WTC11 (cell line): ENCODE measurements at regions not wholly inside any gene's neighbourhood (a gene's known extent, or its start where the extent isn't known, plus 50 kb on each side); places are given as distances from the start of the nearest gene placed in this dataset.
A peak's percentile ranks its signal among the peaks of the same experiment; 100 is the strongest.

Source experiments
- ATAC-seq: fragments of 200-7000 bp; cut with Tn5 transposase; 2 replicates; pipeline ENCODE4 v1.10.0; 2021; ENCODE audit warnings: mild to moderate bottlenecking, moderate library complexity
- CTCF ChIA-PET: fragments of 300-600 bp; sonication (Branson Sonifier 250); formaldehyde crosslinking; loops from one replicate; lab custom pipeline; 2021; ENCODE audit warnings: antibody characterized with exemption; lab: Charles Lee
- POLR2A ChIA-PET: fragments of 350-600 bp; sonication (Branson Sonifier 250); formaldehyde crosslinking; loops from one replicate; lab custom pipeline; 2021; ENCODE audit warnings: antibody characterized with exemption; lab: Charles Lee
- DNase-seq: peaks from one replicate; pipeline ENCODE4 v3.0.0; 2021; ENCODE audit warnings: low spot score
- H3K27ac Mint-ChIP-seq: 2 replicates; pipeline ENCODE4 v1.8.0; 2021; ENCODE audit warnings: mixed read lengths
- H3K27me3 Mint-ChIP-seq: 2 replicates; pipeline ENCODE4 v1.8.0; 2021; ENCODE audit warnings: low read depth, mild to moderate bottlenecking, moderate library complexity, mixed read lengths
- H3K36me3 Mint-ChIP-seq: 2 replicates; pipeline ENCODE4 v1.8.0; 2021; ENCODE audit warnings: mixed read lengths
- H3K4me1 Mint-ChIP-seq: 2 replicates; pipeline ENCODE4 v1.8.0; 2022; ENCODE audit warnings: mixed read lengths
- H3K4me3 Mint-ChIP-seq: 2 replicates; pipeline ENCODE4 v1.8.0; 2021; ENCODE audit warnings: mild to moderate bottlenecking, moderate library complexity, mixed read lengths
- H3K9me3 Mint-ChIP-seq: 2 replicates; pipeline ENCODE4 v1.8.0; 2021; ENCODE audit warnings: mixed read lengths
- CDX4 ChIP-seq: fragments of 250-450 bp; sonication (Bioruptor Pico); IDR thresholded peaks from 2 replicates; pipeline ENCODE4 v1.9.0; 2021; ENCODE audit warnings: moderate library complexity, mild to moderate bottlenecking, inconsistent platforms, borderline replicate concordance
- CTCF ChIP-seq: fragments of 200-600 bp; IDR thresholded peaks from 2 replicates; pipeline ENCODE4 v1.8.0; 2022; ENCODE audit warnings: antibody characterized with exemption
- ELF4 ChIP-seq: sonication (generic); formaldehyde crosslinking; IDR thresholded peaks from 2 replicates; pipeline ENCODE4 v1.8.1; 2022; ENCODE audit warnings: low read depth, mild to moderate bottlenecking, moderate library complexity, missing genetic modification reagents
- ETV6 ChIP-seq: sonication (generic); formaldehyde crosslinking; IDR thresholded peaks from 2 replicates; pipeline ENCODE4 v1.8.1; 2022; ENCODE audit warnings: mild to moderate bottlenecking, missing genetic modification reagents
- FOXP1 ChIP-seq: sonication (generic); formaldehyde crosslinking; IDR thresholded peaks from 2 replicates; pipeline ENCODE4 v1.8.0; 2022; ENCODE audit warnings: missing genetic modification reagents, mild to moderate bottlenecking, moderate library complexity, borderline replicate concordance
- MXD4 ChIP-seq: fragments of 250-450 bp; sonication (Bioruptor Pico); IDR thresholded peaks from 2 replicates; pipeline ENCODE4 v1.8.0; 2021; ENCODE audit warnings: mild to moderate bottlenecking, moderate library complexity, borderline replicate concordance
- MYBL2 ChIP-seq: sonication (generic); formaldehyde crosslinking; IDR thresholded peaks from 2 replicates; pipeline ENCODE4 v1.8.1; 2023; ENCODE audit warnings: mild to moderate bottlenecking, moderate library complexity, missing genetic modification reagents
- NFATC4 ChIP-seq: fragments of 250-450 bp; sonication (Bioruptor Pico); IDR thresholded peaks from 2 replicates; pipeline ENCODE4 v1.9.0; 2021; ENCODE audit warnings: mild to moderate bottlenecking
- NFE2L1 ChIP-seq: sonication (generic); formaldehyde crosslinking; IDR thresholded peaks from 2 replicates; pipeline ENCODE4 v1.8.1; 2023; ENCODE audit warnings: missing genetic modification reagents
- PRDM15 ChIP-seq: sonication (generic); formaldehyde crosslinking; IDR thresholded peaks from 2 replicates; pipeline ENCODE4 v1.8.0; 2022; ENCODE audit warnings: missing genetic modification reagents
- PREB ChIP-seq: sonication (generic); formaldehyde crosslinking; IDR thresholded peaks from 2 replicates; pipeline ENCODE4 v1.8.1; 2022; ENCODE audit warnings: mild to moderate bottlenecking, missing genetic modification reagents, moderate library complexity, borderline replicate concordance
- SMAD3 ChIP-seq: sonication (generic); formaldehyde crosslinking; IDR thresholded peaks from 2 replicates; pipeline ENCODE4 v1.8.0; 2022; ENCODE audit warnings: missing genetic modification reagents, mild to moderate bottlenecking, borderline replicate concordance
- TCF7 ChIP-seq: sonication (generic); formaldehyde crosslinking; IDR thresholded peaks from 2 replicates; pipeline ENCODE4 v1.8.0; 2022; ENCODE audit warnings: mild to moderate bottlenecking, low read depth, missing genetic modification reagents, moderate library complexity
- TP53 ChIP-seq: sonication (generic); formaldehyde crosslinking; IDR thresholded peaks from 2 replicates; pipeline ENCODE4 v1.8.1; 2023; ENCODE audit warnings: mild to moderate bottlenecking, missing genetic modification reagents
- ZNF138 ChIP-seq: sonication (generic); formaldehyde crosslinking; conservative IDR thresholded peaks from 2 replicates; pipeline ENCODE4 v1.8.1; 2022; ENCODE audit warnings: mild to moderate bottlenecking, moderate library complexity, missing genetic modification reagents
- ZNF281 ChIP-seq: sonication (generic); formaldehyde crosslinking; IDR thresholded peaks from 2 replicates; pipeline ENCODE4 v1.8.0; 2023; ENCODE audit warnings: mild to moderate bottlenecking, missing genetic modification reagents

GRCh38 chr20:24166123-24166381 is 177.5 kb upstream of the GGTLC1 start (continued):
- no peak for TF ChIP-seq PREB (CRISPR knock-in tag)
- no peak for TF ChIP-seq CDX4
- no peak for TF ChIP-seq ELF4 (CRISPR knock-in tag)
- TF ChIP-seq TCF7 (CRISPR knock-in tag): no peak
- TF ChIP-seq NFATC4 (CRISPR knock-in tag): no peak
- no peak for TF ChIP-seq NFE2L1
- no peak for TF ChIP-seq MXD4 (CRISPR knock-in tag)
- no peak for TF ChIP-seq SMAD3 (CRISPR knock-in tag)
- no peak for TF ChIP-seq TP53
- TF ChIP-seq, all 79 proteins: peak for 0

GRCh38 chr20:24165301-24166122 is 176.9 kb upstream of the GGTLC1 start:
- Mint-ChIP-seq H3K36me3 (no peaks in the 10 kb centered on the region), H3K4me1 (peaks cover 32% of the 10 kb centered on the region), H3K9me3 (no peaks in the 10 kb centered on the region), H3K27ac (no peak overlapping the region), H3K4me3 (no peak overlapping the region), H3K27me3 (peaks cover 3% of the 10 kb centered on the region; the same call in 1 of the 2 replicates)
- TF ChIP-seq ZNF138 (CRISPR knock-in tag) (no peak), ETV6 (CRISPR knock-in tag) (no peak), FOXP1 (no peak), NFE2L1 (no peak), PRDM15 (CRISPR knock-in tag) (no peak), ZNF281 (CRISPR knock-in tag) (no peak)
- DNase-seq (no peak), ATAC-seq (no peak)
- ChIA-PET CTCF (interaction anchor here (0.6 to 1.7 kb wide), 5 partner anchors 15 to 540 kb away, joined by 3 to 5 read pairs (median 5); no protein-coding TSS in a partner anchor), POLR2A (no interaction called here)

- Mint-ChIP-seq H3K4me3 (no peak overlapping the region), H3K4me1 (peaks cover 32% of the 10 kb centered on the region), H3K9me3 (no peaks in the 10 kb centered on the region), H3K36me3 (no peaks in the 10 kb centered on the region)
- peak; percentile 76 for ATAC-seq
- POLR2A ChIA-PET: no interaction called here
- peak; percentile 76 for DNase-seq
- TF ChIP-seq MYBL2: no peak
- TF ChIP-seq CTCF: peak; percentile 39; the same call in 1 of the 2 replicates
- TF ChIP-seq, all 79 proteins: peak for 1
- H3K27ac Mint-ChIP-seq: no peak overlapping the region
- CTCF ChIA-PET: interaction anchor here (1.2 to 1.7 kb wide), 3 partner anchors 14 to 227 kb away, joined by 5 read pairs; no protein-coding TSS in a partner anchor
- peaks cover 3% of the 10 kb centered on the region; the same call in 1 of the 2 replicates for H3K27me3 Mint-ChIP-seq
These were observed 175.8 kb upstream of the GGTLC1 start for GRCh38 chr20:24164360-24164759.
